K562 (cell line): ENCODE measurements at regions not wholly inside any gene's neighbourhood (a gene's known extent, or its start where the extent isn't known, plus 50 kb on each side); places are given as distances from the start of the nearest gene placed in this dataset.

ENCODE experiments used
- ATAC-seq: fragments of 200-7000 bp; cut with Tn5 transposase; 3 replicates; pipeline ENCODE4 v1.9.1; 2020; ENCODE audit warnings: moderate library complexity
- BruUV-seq: library from RNA; stranded (reverse); fragments of 400-500 nt; replicated peaks from 2 replicates; lab custom pipeline; 2021; lab: Mats Ljungman, UMichigan
- CTCF ChIA-PET: fragments of 300-600 bp; formaldehyde crosslinking; extraction: SDS; loops from one replicate; lab custom pipeline; 2021; ENCODE audit warnings: low intra/inter-chr PET ratio; lab: Yijun Ruan, JAX
- POLR2A ChIA-PET: fragments of 300-600, 350-650 bp; sonication (Branson Sonifier 250); formaldehyde crosslinking; extraction: SDS; loops from one replicate; lab custom pipeline; 2021; ENCODE audit warnings: antibody characterized with exemption, inconsistent platforms; lab: Yijun Ruan, JAX
- DNase-seq, 4 experiments: peaks; one replicate each; pipeline versions ENCODE4 v3.0.0 to v3.0.0-alpha.2; 2011 to 2018; ENCODE audit warnings: low spot score in 3 of 4, mixed read lengths in 3 of 4; ENCODE audit errors: extremely low read depth in 1 of 4
- FAIRE-seq: peaks from 2 replicates; lab custom pipeline; 2011; peaks lifted over from hg19 to GRCh38; lab: Jason Lieb, UNC
- H2AFZ ChIP-seq: 2 replicates; pipeline ENCODE4 v1.6.0; 2011; ENCODE audit warnings: low read depth, low read length, control low read depth, inconsistent platforms
- H3K27ac ChIP-seq: fragments of 200-600 bp; 3 replicates; pipeline ENCODE4 v1.8.0; 2011; ENCODE audit warnings: low read depth, mild to moderate bottlenecking, control low read depth, inconsistent platforms, low read length, moderate library complexity, mixed read lengths; ENCODE audit errors: extremely low read depth
- H3K27me3 ChIP-seq, 2 experiments: fragments of 300-600 bp in 1 of 2; 2 replicates in 1 of 2; 3 replicates in 1 of 2; pipeline versions ENCODE4 v1.6.0 to v1.8.0; 2011; ENCODE audit warnings: inconsistent platforms in 2 of 2, low read length in 2 of 2, mild to moderate bottlenecking in 1 of 2, mixed read lengths in 1 of 2, moderate library complexity in 1 of 2; ENCODE audit not compliant: control insufficient read depth in 2 of 2, insufficient read depth in 2 of 2
- H3K36me3 ChIP-seq: fragments of 300-600 bp; 3 replicates; pipeline ENCODE4 v1.8.0; 2011; ENCODE audit warnings: mild to moderate bottlenecking, low read length, inconsistent platforms; ENCODE audit not compliant: control insufficient read depth, insufficient read depth
- H3K4me1 ChIP-seq, 2 experiments: fragments of 200-600 bp in 1 of 2; replicated peaks in 1 of 2; 2 replicates in 1 of 2; 3 replicates in 1 of 2; pipeline versions ENCODE4 v1.5.1 to v1.8.0; 2011; ENCODE audit warnings: inconsistent platforms in 2 of 2, low read length in 2 of 2, mild to moderate bottlenecking in 1 of 2, mixed read lengths in 1 of 2, moderate library complexity in 1 of 2; ENCODE audit not compliant: control insufficient read depth in 2 of 2, insufficient read depth in 2 of 2
- H3K4me2 ChIP-seq: 2 replicates; pipeline ENCODE4 v1.6.1; 2011; ENCODE audit warnings: low read length, control low read depth, inconsistent platforms, mixed read lengths; ENCODE audit not compliant: insufficient read depth
- H3K4me3 ChIP-seq: fragments of 200-600 bp; sonication (generic), shearing (Covaris generic); 2 replicates; pipeline ENCODE4 v1.5.1; 2016; ENCODE audit warnings: control low read depth, inconsistent platforms
- H3K79me2 ChIP-seq: fragments of 200-600 bp; 3 replicates; pipeline ENCODE4 v1.8.0; 2011; ENCODE audit warnings: low read length, inconsistent platforms; ENCODE audit not compliant: control insufficient read depth, insufficient read depth
- H3K9ac ChIP-seq, 2 experiments: 2 replicates each; pipeline versions ENCODE4 v1.6.0 to v1.6.1; 2011; ENCODE audit warnings: low read depth in 2 of 2, low read length in 2 of 2, control low read depth in 1 of 2, inconsistent platforms in 1 of 2, mild to moderate bottlenecking in 1 of 2, mixed read lengths in 1 of 2; ENCODE audit not compliant: insufficient read depth in 1 of 2
- H3K9me1 ChIP-seq: one replicate; pipeline ENCODE4 v1.6.0; 2011; ENCODE audit warnings: inconsistent platforms, mild to moderate bottlenecking, low read length, moderate library complexity; ENCODE audit not compliant: control insufficient read depth, insufficient read depth
- H3K9me3 ChIP-seq: replicated peaks from 2 replicates; pipeline ENCODE4 v1.5.1; 2011; ENCODE audit warnings: low read depth, low read length, inconsistent platforms; ENCODE audit not compliant: control insufficient read depth, insufficient read depth
- H4K20me1 ChIP-seq: replicated peaks from 2 replicates; pipeline ENCODE4 v1.6.1; 2011; ENCODE audit warnings: low read length, inconsistent platforms, mixed read lengths; ENCODE audit not compliant: control insufficient read depth, insufficient read depth
- CTBP1 ChIP-seq: fragments of 450-650 bp; IDR thresholded peaks from 2 replicates; pipeline ENCODE4 v1.6.1; 2016; ENCODE audit warnings: borderline replicate concordance
- DACH1 ChIP-seq: fragments of 450-650 bp; IDR thresholded peaks from 2 replicates; pipeline ENCODE4 v1.6.1; 2018; ENCODE audit not compliant: partially characterized antibody
- ETV6 ChIP-seq, 3 experiments: fragments of 150-350 bp in 1 of 3; sonication (generic) in 1 of 3; formaldehyde crosslinking in 1 of 3; IDR thresholded peaks; 2 replicates each; pipeline versions ENCODE4 v1.6.1 to v1.8.0; 2014 to 2022; ENCODE audit warnings: borderline replicate concordance in 2 of 3, low read depth in 2 of 3, antibody characterized with exemption in 1 of 3, low read length in 1 of 3, mild to moderate bottlenecking in 1 of 3, missing genetic modification reagents in 1 of 3
- HBP1 ChIP-seq: fragments of 450-650 bp; formaldehyde crosslinking; IDR thresholded peaks from 2 replicates; pipeline ENCODE4 v1.4.0; 2022; ENCODE audit warnings: missing genetic modification characterization
- SIN3A ChIP-seq, 2 experiments: fragments of 150-350 bp in 1 of 2; IDR thresholded peaks; 2 replicates each; pipeline ENCODE4 v1.6.1; 2011 to 2016; ENCODE audit warnings: borderline replicate concordance in 2 of 2, low read depth in 2 of 2, low read length in 2 of 2, mild to moderate bottlenecking in 2 of 2, moderate library complexity in 2 of 2; ENCODE audit not compliant: control insufficient read depth in 1 of 2
- ZBTB12 ChIP-seq: fragments of 250-450 bp; sonication (Bioruptor Pico); IDR thresholded peaks from 2 replicates; pipeline ENCODE4 v1.4.0; 2020
- ZFP91 ChIP-seq: sonication (generic); formaldehyde crosslinking; IDR thresholded peaks from 2 replicates; pipeline ENCODE4 v1.8.0; 2022; ENCODE audit warnings: mild to moderate bottlenecking, missing genetic modification reagents
- ZNF232 ChIP-seq: sonication (generic); formaldehyde crosslinking; IDR thresholded peaks from 2 replicates; pipeline ENCODE4 v1.8.0; 2022; ENCODE audit warnings: mild to moderate bottlenecking, missing genetic modification reagents
- ZNF407 ChIP-seq: fragments of 450-650 bp; IDR thresholded peaks from 2 replicates; pipeline ENCODE4 v1.6.1; 2016; ENCODE audit warnings: low read depth
- WGBS: fragments of 100-300 bp; shearing (Covaris generic); methylation state at CpG from one replicate; pipeline ENCODE4 v1.1.6; 2016; ENCODE audit warnings: low coverage, mixed read lengths; ENCODE audit not compliant: insufficient coverage; ENCODE audit errors: missing lambda C conversion rate; 5-methylcytosine and 5-hydroxymethylcytosine counted together
- in situ Hi-C: fragments of 300-500 bp; cut with MboI; formaldehyde crosslinking; loops from 4 replicates; pipeline ENCODE4 v1.15.0; 2018; ENCODE audit warnings: inconsistent platforms, mixed read lengths
- intact Hi-C: fragments of 100-400 bp; cut with micrococcal nuclease; formaldehyde crosslinking; loops from 2 replicates; pipeline ENCODE4 v1.14.2; 2022

- H3K4me3 ChIP-seq: no peak overlapping the region
- no peak for ATAC-seq
- TF ChIP-seq CTBP1 (no peak), ZFP91 (no peak), SIN3A (IDR thresholded peaks at IDR 0.05; ENCODE audit: borderline replicate concordance in 2 of 2, control insufficient read depth in 1 of 2, low read depth in 2 of 2, low read length in 2 of 2) (no peak), ZBTB12 (CRISPR knock-in tag) (no peak), HBP1 (no peak), ETV6 (IDR thresholded peaks at IDR 0.05; ENCODE audit: borderline replicate concordance in 1 of 2, low read depth in 2 of 2, low read length in 1 of 2) (no peak), ETV6 (CRISPR knock-in tag; IDR thresholded peaks at IDR 0.05; ENCODE audit: borderline replicate concordance) (no peak), ZNF232 (CRISPR knock-in tag) (no peak), ZNF407 (no peak), DACH1 (no peak)
These were observed 207.5 kb downstream of the PDCD6IP start for GRCh38 chr3:34005886-34006285.

More at GRCh38 chr3:34005886-34006285, 207.5 kb downstream of the PDCD6IP start:
- no peak for DNase-seq
- Histone ChIP-seq H2AFZ (no peak overlapping the region), H3K36me3 (no peaks in the 10 kb centered on the region), H3K27ac (no peak overlapping the region), H3K79me2 (no peaks in the 10 kb centered on the region), H3K9me1 (no peaks in the 10 kb centered on the region), H4K20me1 (peaks cover 4% of the 10 kb centered on the region), H3K27me3 (no peaks in the 10 kb centered on the region), H3K9me3 (no peaks in the 10 kb centered on the region), H3K4me1 (peaks cover 3 to 9% of the 10 kb centered on the region in 2 experiments; a peak in 4 of 5 replicates), H3K9ac (no peak overlapping the region), H3K4me2 (no peak overlapping the region)
- in situ Hi-C loops: loop anchor here (25.0 kb wide), 1 partner anchor 681 kb away; no protein-coding TSS in a partner anchor
- WGBS: 0% methylated on average over 1 of the region's 1 CpG
- intact Hi-C loops: no loop called here
- BruUV-seq: no TSS peak
- ChIA-PET POLR2A (interaction anchor here (0.8 to 1.3 kb wide), 4 partner anchors 8 to 47 kb away, joined by 3 to 4 read pairs (median 4); no protein-coding TSS in a partner anchor), CTCF (no interaction called here)
- FAIRE-seq: no peak
